Stimulated activated naive CD8-positive, alpha-beta T cell treated with anti-CD3 and anti-CD28 coated beads, Interleukin-15, amount 100 ng/mL, for 72 hours (primary cell): ENCODE measurements at regions not wholly inside any gene's neighbourhood (a gene's known extent, or its start where the extent isn't known, plus 50 kb on each side); places are given as distances from the start of the nearest gene placed in this dataset.
"Not testable (repeated sequence)": the region's sequence is repeated elsewhere in the genome, so short reads cannot be mapped to it uniquely, and the experiment has no call there.

ENCODE experiments used
- ATAC-seq: fragments of 150-1000 bp; cut with Tn5 transposase; 2 replicates; pipeline ENCODE4 v1.10.0; 2021; ENCODE audit warnings: mild to moderate bottlenecking, moderate library complexity
- DNase-seq, 2 donors: peaks; one replicate each; pipeline ENCODE4 v3.0.0; 2021 to 2022
- H3K27ac Mint-ChIP-seq, 2 donors: one replicate each; pipeline ENCODE4 v1.8.0; 2022; ENCODE audit warnings: mild to moderate bottlenecking in 2 of 2, mixed read lengths in 2 of 2, moderate library complexity in 2 of 2
- H3K27me3 Mint-ChIP-seq: one replicate; pipeline ENCODE4 v1.8.0; 2022; ENCODE audit warnings: mixed read lengths
- H3K4me1 Mint-ChIP-seq: one replicate; pipeline ENCODE4 v1.8.0; 2022; ENCODE audit warnings: mild to moderate bottlenecking, mixed read lengths
- H3K4me3 Mint-ChIP-seq, 2 donors: one replicate each; pipeline ENCODE4 v1.8.0; 2022; ENCODE audit warnings: mild to moderate bottlenecking in 2 of 2, mixed read lengths in 2 of 2, moderate library complexity in 1 of 2
- H3K9me3 Mint-ChIP-seq, 2 donors: one replicate each; pipeline ENCODE4 v1.8.0; 2022; ENCODE audit warnings: mixed read lengths in 2 of 2

DNA sequence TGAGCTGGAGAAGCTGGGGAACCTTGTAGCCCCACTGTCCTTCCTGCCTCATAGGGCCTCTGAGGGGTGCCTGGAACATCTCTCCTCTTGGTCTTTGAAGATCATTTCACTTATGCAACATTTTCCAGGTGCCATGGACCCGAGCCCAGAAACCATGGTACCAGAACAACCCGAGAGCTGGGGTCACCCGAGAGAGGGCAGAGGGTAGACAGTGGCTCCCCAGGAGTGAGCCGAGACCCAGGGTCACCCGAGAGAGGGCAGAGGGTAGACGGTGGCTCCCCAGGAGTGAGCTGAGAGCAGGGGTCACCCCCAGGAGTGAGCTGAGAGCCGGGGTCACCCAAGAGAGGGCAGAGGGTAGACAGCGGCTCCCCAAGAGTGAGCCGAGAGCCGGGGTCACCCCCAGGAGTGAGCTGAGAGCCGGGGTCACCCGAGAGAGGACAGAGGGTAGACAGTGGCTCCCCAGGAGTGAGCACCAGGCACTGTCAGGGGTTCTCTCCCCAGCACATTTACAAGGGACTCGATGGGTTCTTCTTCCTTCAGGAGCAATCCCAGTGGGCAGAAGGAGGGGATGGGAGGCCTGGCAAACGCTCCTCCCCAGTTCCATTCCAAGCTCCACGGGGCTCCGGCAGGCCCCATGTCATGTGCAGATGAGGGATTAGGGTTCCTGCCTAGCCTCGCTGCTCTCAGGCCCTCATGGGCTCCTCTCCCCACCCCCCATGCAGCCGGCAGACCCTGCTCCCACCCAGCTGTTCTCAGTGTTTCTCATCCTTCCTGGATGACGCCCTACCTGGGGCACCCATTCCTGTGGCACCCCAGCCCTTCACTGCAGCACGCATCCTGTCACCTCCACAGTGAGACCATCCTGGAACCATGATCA lies 163.5 kb downstream of the RTP5 start:
- Mint-ChIP-seq H3K27me3 (no peaks in the 10 kb centered on the region), H3K27ac (no peak overlapping the region)

DNA sequence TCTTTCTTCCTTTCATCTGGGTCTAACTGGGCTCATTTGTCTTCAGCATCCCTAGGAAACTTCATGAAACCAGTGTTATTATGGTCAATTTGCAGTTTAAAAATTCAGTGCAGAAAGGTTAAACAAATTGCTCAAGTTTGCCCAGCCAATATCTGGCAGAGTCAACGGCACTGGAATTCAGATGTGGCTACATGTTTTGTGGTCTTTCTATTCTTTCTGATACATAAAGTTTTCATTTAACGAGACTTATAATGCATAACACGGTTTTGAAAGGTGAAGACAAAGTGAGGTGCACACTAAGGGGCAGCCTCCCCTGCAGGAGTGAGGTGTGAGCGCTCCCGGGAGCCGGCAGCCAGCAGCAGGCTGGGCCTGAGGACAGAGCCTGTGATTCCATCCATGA lies 164.6 kb downstream of the RTP5 start:
- ATAC-seq = no peak
- H3K27ac Mint-ChIP-seq = no peak overlapping the region
- H3K9me3 Mint-ChIP-seq = no peaks in the 10 kb centered on the region
- no peak for DNase-seq
- peaks cover 54% of the 10 kb centered on the region for H3K4me1 Mint-ChIP-seq
- H3K27me3 Mint-ChIP-seq = peaks cover 7% of the 10 kb centered on the region
- H3K4me3 Mint-ChIP-seq = no peak overlapping the region

More for the DNA sequence above, 163.5 kb downstream of the RTP5 start:
- Mint-ChIP-seq H3K4me1 (peaks cover 48% of the 10 kb centered on the region), H3K4me3 (no peak overlapping the region), H3K9me3 (peaks cover 0 to 5% of the 10 kb centered on the region in 2 donors)
- DNase-seq = no peak
- no peak for ATAC-seq

DNA sequence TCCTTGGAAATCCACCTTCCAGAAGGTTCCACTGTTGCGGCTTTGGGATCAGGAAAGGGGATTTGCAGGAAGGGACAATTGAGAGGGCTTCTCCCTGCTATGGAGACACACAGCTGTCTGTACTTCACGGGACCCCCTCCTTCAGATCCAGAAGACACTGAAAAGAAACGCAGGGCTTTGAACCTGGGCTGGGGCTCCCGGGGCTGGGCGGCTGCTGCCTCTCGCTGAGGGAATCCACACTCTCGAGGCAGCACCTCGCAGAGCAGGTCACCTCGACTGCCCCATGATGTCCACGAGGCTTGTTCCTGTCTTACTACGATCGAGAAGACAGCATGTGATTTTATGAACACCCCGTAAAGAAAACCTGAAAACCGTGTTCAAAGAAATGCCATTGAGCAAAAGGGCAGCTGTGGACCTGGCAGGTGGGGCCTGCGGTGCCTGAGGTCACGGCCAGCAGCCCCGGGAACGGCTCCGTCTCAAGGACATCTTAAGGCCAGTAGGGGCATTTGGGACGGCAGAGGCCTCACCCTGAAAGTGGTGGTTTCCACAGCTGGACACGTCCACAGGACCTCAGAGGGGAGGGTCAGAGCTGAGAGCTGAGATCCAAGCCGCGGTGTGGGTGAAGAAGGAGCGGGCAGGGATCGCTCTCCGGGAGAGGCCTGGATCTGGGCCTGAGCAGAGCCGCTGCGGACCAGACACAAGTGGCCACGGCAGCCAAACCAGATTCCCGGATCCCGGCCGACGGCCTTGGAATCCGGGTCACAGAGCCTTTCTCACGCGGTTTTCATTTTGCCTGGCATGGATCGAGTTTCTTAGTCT lies 165.7 kb downstream of the RTP5 start:
- peaks cover 43% of the 10 kb centered on the region for H3K4me1 Mint-ChIP-seq
- H3K27me3 Mint-ChIP-seq = peaks cover 12% of the 10 kb centered on the region
- DNase-seq (no peak), ATAC-seq (no peak)
- H3K9me3 Mint-ChIP-seq = no peaks in the 10 kb centered on the region
- peak overlapping the region in 1 of 2 donors; percentile 79 for H3K27ac Mint-ChIP-seq
- H3K4me3 Mint-ChIP-seq = no peak overlapping the region

DNA sequence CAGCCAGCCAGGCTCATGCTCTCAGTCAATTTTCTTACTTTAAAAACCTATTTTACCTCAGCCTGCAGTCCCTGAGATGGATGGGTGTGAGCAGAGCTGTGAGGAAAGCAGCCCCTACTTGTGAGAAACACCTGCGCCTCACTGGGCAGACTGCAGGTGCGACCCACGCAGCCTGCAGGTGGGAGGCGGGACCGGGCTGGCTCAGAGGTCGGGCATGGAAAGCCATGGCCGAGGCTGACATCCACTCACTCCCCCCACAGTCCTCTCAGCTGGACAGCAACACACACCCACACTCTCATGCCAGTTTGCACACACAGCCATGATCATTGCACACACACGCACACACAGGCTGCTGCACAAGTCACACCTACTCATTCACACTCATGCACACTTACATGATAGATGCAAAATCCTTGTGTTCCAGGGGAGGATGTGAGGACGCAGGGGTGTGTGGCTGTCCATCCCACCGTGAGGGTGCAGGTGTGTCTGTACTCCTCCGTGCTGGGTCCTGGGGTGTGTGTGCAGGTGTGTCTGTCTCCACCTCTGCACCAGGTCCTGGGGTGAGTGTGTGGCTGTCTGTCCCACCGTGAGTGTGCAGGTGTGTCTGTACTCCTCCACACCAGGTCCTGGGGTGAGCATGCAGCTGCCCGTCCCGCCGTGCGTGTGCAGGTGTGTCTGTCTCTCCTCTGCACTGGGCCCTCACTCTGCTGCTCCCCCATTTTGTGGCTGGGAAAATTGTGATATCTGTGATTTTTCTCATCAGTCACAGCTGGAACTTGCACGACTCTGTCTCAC lies 166.5 kb downstream of the RTP5 start:
- ATAC-seq = no peak
- H3K4me3 Mint-ChIP-seq = no peak overlapping the region
- H3K27me3 Mint-ChIP-seq = peaks cover 15% of the 10 kb centered on the region
- no peak for DNase-seq
- peaks cover 36% of the 10 kb centered on the region for H3K4me1 Mint-ChIP-seq
- no peak overlapping the region for H3K27ac Mint-ChIP-seq
- no peaks in the 10 kb centered on the region for H3K9me3 Mint-ChIP-seq

DNA sequence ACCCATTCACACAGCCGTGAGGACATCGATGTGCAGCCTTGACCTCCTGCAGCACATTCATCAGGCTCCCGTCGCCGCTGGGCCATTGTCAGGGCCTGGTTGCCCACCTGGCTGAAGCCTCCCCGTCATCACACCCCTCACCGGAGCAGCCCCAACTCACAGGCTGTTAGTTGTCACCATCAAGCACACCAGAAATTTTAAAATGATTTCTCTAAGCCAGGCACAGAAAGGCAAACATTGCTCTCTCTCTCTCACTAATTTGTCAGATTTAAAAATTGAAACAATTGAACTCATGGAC lies 167.1 kb downstream of the RTP5 start:
- no peak for ATAC-seq
- DNase-seq = no peak
- Mint-ChIP-seq H3K27me3 (peaks cover 15% of the 10 kb centered on the region), H3K27ac (no peak overlapping the region), H3K4me3 (no peak overlapping the region), H3K4me1 (peaks cover 31% of the 10 kb centered on the region), H3K9me3 (no peaks in the 10 kb centered on the region)

DNA sequence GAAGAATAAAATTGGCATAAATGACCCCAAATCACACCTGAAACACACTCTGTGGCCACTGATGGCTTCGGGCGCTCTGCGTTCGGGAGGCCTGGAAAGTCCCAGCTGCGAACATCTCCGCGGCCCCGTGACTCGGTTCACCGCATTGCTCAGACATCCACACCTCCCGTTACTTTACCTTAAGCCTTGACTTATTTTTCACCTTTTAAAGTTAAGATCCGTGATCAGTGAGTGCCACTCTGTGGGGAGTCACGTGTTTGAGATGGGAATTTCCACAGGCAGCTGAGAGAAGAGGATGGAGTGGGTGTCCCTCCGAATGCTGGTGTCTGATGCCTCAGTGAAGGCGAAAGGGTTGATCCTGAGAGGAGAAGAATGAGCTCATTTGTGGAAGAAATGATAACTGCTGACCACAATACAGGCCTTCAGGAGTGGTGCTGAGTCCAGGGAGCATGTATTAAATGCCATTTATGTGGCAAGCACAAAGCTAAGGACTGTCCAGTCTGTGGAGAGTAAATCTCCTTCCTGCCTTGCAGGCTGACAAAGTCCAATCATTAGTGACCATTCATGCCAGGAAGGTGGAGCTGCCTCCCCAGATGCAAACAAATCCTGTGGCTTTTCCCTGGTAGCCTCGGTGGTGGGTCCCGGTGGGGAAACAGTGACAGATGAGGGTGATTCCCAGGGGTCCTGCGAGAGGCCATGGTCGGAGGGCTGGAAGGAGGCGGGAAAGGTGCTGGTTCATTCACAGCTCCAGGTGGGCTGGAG lies 168.8 kb downstream of the RTP5 start:
- peaks cover 26% of the 10 kb centered on the region for H3K27me3 Mint-ChIP-seq
- no peak for DNase-seq
- H3K4me3 Mint-ChIP-seq = no peak overlapping the region
- H3K27ac Mint-ChIP-seq = no peak overlapping the region
- no peaks in the 10 kb centered on the region for H3K9me3 Mint-ChIP-seq
- no peak for ATAC-seq
- H3K4me1 Mint-ChIP-seq = peaks cover 13% of the 10 kb centered on the region

DNA sequence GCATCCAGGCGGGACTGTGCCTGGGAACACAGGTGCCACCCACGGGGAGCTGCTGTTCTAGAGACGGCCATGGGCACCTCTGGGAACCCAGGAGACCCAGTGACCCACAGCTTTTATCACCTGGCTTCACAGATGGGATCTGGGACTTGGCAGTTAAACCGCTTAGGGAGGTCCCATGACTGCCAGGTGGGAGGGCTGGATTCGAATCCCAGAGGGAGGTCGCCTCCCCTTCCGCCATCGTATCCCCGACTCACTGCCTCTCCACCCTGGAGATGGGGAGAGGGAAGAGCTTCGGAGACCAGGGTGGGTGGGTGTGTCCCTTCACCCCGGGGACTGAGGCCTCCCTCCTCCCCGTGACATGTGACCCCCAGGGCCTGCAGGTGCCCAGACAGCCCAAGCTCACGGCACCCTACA lies 169.4 kb downstream of the RTP5 start:
- Mint-ChIP-seq H3K27ac (no peak overlapping the region), H3K4me3 (no peak overlapping the region), H3K9me3 (no peaks in the 10 kb centered on the region), H3K4me1 (peaks cover 8% of the 10 kb centered on the region), H3K27me3 (peaks cover 32% of the 10 kb centered on the region)
- ATAC-seq (no peak), DNase-seq (no peak)

DNA sequence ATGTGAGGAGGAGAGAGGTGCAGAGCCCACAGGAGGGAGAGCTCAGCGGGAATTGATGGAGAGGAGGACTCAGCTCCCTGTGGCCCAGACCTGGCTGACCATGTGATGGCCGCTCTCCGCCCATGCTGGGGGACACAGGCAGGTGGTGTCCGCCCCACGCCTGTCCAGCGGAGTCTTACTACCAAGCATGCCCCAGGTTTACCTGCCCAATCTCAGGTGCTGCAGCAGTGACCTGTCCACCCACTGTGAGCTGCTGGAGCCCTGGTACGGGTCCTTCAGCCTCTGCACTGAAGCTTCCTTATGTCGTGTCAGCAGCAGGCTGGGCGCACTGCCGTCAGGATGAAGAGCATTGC lies 170.8 kb downstream of the RTP5 start:
- no peak for ATAC-seq
- Mint-ChIP-seq H3K9me3 (peaks cover 0 to 3% of the 10 kb centered on the region in 2 donors), H3K27ac (no peak overlapping the region), H3K4me3 (no peak overlapping the region), H3K27me3 (peaks cover 40% of the 10 kb centered on the region), H3K4me1 (peaks cover 8% of the 10 kb centered on the region)
- no peak for DNase-seq

DNA sequence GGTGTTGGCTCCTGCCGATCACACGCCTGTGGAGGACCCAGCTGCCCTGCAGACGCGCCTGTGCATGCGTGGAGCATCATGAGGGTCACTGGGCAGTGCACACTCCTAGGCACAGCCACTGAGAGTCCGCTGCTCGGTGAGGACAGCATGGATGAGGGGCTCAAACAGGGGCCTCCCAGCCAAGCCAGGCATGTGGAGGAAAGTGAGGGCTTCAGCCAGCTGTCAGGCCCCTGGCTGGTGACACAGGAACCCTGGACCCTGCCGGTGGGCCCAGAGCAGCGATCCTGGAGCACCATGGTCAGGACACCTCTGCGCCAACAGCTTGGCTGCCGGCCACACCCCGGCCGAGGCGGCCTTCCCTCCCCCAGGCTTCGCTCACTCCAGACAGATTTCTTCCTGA lies 171.2 kb downstream of the RTP5 start:
- Mint-ChIP-seq H3K4me1 (peaks cover 8% of the 10 kb centered on the region), H3K27me3 (peaks cover 40% of the 10 kb centered on the region), H3K4me3 (no peak overlapping the region), H3K27ac (no peak overlapping the region), H3K9me3 (peaks cover 0 to 3% of the 10 kb centered on the region in 2 donors)
- DNase-seq (no peak), ATAC-seq (no peak)

DNA sequence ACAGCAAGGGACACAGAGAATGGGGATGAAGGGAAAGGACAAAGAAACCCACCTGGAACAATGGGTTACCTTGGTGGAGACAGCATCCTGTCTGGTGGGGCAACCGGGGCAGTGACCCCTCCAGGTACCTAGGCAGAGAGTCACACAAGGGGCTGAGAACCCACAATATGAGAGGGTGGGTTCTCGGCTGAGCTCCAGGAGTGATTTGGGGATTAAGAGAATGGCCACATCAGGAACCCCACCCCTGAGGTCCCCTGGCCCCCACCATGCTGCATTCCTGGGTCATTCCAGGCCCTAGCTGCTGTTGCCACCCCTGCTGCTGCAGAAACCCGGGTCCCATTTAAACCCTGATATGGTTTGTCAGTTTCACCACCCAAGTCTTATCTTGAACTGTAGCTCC lies 172.3 kb downstream of the RTP5 start:
- Mint-ChIP-seq H3K27ac (no peak overlapping the region), H3K27me3 (peaks cover 48% of the 10 kb centered on the region), H3K9me3 (peaks cover 0 to 3% of the 10 kb centered on the region in 2 donors), H3K4me3 (no peak overlapping the region), H3K4me1 (peaks cover 8% of the 10 kb centered on the region)
- DNase-seq (no peak), ATAC-seq (no peak)

DNA sequence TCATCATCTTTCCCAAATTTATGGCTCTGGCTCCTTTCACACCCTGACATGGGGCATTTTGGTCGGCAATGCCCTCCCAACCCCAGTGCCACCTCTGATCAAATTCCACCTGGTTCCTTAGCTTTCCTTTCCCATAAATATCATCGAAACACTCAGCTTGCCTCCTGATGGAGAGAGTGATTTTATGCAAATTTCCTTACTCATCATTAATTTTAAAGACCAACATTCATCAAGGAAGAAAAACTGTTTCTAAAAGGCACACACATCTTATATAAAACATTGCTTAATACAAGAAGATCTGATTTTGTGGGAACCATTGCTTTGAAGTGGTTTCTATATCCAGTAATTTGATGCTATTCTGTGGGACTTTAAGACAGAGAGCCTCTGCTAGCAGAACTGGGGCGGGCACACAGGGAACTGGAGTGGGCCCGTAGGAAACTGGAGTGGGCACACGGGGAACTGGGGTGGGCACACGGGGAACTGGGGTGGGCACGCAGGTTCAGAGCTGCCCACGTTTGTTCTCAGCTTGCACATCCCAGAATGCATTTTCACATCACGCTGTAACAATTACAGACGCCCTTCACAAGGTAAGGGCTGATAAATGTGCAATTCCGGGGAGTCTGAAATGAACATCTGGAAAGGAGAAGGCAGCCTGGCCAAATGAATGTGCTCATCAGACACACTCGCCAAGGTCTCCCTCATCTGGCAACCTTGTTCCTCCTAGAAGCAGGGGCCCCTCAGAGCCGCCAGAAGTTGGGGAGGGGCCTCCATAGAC lies 174.2 kb downstream of the RTP5 start:
- DNase-seq (no peak), ATAC-seq (no peak)
- H3K27me3 Mint-ChIP-seq = peaks cover 53% of the 10 kb centered on the region
- no peak overlapping the region for H3K4me3 Mint-ChIP-seq
- no peak overlapping the region for H3K27ac Mint-ChIP-seq
- H3K4me1 Mint-ChIP-seq = no peaks in the 10 kb centered on the region
- H3K9me3 Mint-ChIP-seq = peaks cover 3 to 6% of the 10 kb centered on the region in 2 donors

DNA sequence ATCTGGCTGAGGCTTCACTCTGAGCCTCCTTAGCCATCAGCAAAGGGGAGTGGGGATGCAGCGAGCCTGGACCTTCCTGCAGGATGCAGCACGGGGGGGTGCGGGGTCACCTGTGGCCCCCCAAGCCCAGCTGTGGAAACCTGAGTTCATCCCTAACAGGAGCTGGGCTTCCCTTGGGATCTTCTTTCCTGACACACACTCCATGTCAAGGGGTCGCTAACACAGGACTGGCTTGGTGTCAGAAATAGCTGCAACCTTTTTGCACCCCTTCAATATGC lies 174.7 kb downstream of the RTP5 start:
- no peaks in the 10 kb centered on the region for H3K4me1 Mint-ChIP-seq
- DNase-seq (no peak), ATAC-seq (no peak)
- H3K27me3 Mint-ChIP-seq = peaks cover 52% of the 10 kb centered on the region
- no peak overlapping the region for H3K4me3 Mint-ChIP-seq
- no peak overlapping the region for H3K27ac Mint-ChIP-seq
- peaks cover 3 to 6% of the 10 kb centered on the region in 2 donors for H3K9me3 Mint-ChIP-seq

DNA sequence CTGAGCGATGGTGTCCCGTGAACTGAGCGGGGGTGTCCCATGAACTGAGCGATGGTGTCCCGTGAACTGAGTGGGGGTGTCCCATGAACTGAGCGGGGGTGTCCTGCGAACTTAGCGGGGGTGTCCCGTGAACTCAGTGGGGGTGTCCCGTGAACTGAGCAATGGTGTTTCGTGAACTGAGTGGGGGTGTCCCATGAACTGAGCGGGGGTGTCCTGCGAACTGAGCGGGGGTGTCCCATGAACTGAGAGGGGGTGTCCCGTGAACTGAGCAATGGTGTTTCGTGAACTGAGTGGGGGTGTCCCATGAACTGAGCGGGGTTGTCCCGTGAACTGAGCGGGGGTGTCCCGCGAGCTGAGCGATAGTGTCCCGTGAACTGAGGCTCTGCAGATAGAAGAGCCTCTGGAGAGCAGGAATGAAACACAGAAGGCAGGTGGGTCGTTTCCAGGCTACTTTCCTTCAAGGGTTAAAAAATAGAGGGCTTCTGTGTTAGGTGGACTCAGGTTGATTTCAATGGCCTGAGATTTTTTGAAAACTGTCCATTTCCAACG lies 176.1 kb downstream of the RTP5 start:
- H3K4me3 Mint-ChIP-seq, H3K27ac Mint-ChIP-seq: not testable (repeated sequence)
- peaks cover 44% of the 10 kb centered on the region for H3K27me3 Mint-ChIP-seq

DNA sequence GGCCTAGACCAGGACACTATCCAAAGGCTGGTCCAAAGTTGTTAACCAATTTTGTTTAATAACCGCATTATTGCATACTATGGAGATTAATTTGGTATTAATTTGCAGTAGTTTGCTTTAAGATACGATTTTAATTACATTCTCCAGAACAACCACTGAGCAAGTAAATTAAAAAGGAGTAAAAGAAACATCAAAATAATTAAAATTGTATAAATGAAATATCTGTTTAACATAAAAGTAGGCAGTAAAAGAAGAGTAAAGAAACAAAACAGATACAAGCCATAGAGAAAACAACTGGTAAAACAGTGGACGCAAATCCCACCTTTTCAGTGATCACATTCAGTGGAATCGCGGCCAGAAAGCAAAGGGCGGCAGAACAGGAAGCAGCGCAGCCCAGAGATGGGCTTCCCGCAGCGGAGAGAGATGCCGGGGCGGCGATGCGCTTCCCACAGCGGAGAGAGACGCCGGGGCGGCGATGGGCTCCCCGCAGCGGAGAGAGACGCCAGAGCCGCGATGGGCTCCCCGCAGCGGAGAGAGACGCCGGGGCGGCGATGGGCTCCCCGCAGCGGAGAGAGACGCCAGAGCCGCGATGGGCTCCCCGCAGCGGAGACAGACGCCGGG lies 176.8 kb downstream of the RTP5 start:
- ATAC-seq (no peak), DNase-seq (no peak)
- peaks cover 3 to 6% of the 10 kb centered on the region in 2 donors for H3K9me3 Mint-ChIP-seq
- H3K27ac Mint-ChIP-seq = no peak overlapping the region
- no peak overlapping the region for H3K4me3 Mint-ChIP-seq
- peaks cover 44% of the 10 kb centered on the region for H3K27me3 Mint-ChIP-seq
- H3K4me1 Mint-ChIP-seq = no peaks in the 10 kb centered on the region

More for the DNA sequence above, 176.1 kb downstream of the RTP5 start:
- not testable (repeated sequence) for ATAC-seq, H3K4me1 Mint-ChIP-seq, H3K9me3 Mint-ChIP-seq
- DNase-seq = peak in 1 of 2 donors; percentile 24
